ENCODE measurements at regions not wholly inside any gene's neighbourhood (a gene's known extent, or its start where the extent isn't known, plus 50 kb on each side); places are given as distances from the start of the nearest gene placed in this dataset.

- TF ChIP-seq CTCF (IDR thresholded peaks at IDR 0.05; ENCODE audit: low read depth, low read length) = no peak
- DNase-seq = no peak
- Histone ChIP-seq H3K4me1 (peaks cover 13% of the 10 kb centered on the region), H3K27me3 (no peaks in the 10 kb centered on the region), H3K36me3 (no peaks in the 10 kb centered on the region), H3K9me3 (no peaks in the 10 kb centered on the region), H3K4me3 (ENCODE audit: low read depth, low read length) (no peak overlapping the region)
These were observed 165.2 kb upstream of the AUTS2 start for GRCh38 chr7:69433081-69433480.

GRCh38 chr7:69434398-69434815, 163.9 kb upstream of the AUTS2 start:
- Histone ChIP-seq H3K4me1 (peaks cover 13% of the 10 kb centered on the region), H3K36me3 (no peaks in the 10 kb centered on the region), H3K4me3 (ENCODE audit: low read depth, low read length) (no peak overlapping the region), H3K9me3 (no peaks in the 10 kb centered on the region), H3K27me3 (no peaks in the 10 kb centered on the region)
- DNase-seq = no peak
- TF ChIP-seq CTCF (IDR thresholded peaks at IDR 0.05; ENCODE audit: low read depth, low read length) = no peak

- Histone ChIP-seq H3K4me1 (peaks cover 4% of the 10 kb centered on the region), H3K9me3 (no peaks in the 10 kb centered on the region), H3K27me3 (no peaks in the 10 kb centered on the region), H3K4me3 (ENCODE audit: low read depth, low read length) (no peak overlapping the region), H3K36me3 (no peaks in the 10 kb centered on the region)
- TF ChIP-seq CTCF (IDR thresholded peaks at IDR 0.05; ENCODE audit: low read depth, low read length) = no peak
- DNase-seq = no peak
These were observed 162.6 kb upstream of the AUTS2 start for GRCh38 chr7:69435711-69436110.

GRCh38 chr7:69436946-69437345, 161.3 kb upstream of the AUTS2 start:
- no peaks in the 10 kb centered on the region for H3K27me3 ChIP-seq
- H3K4me3 ChIP-seq (ENCODE audit: low read depth, low read length) = no peak overlapping the region
- TF ChIP-seq CTCF (IDR thresholded peaks at IDR 0.05; ENCODE audit: low read depth, low read length) = no peak
- no peaks in the 10 kb centered on the region for H3K36me3 ChIP-seq
- H3K9me3 ChIP-seq = no peaks in the 10 kb centered on the region
- no peak for DNase-seq
- no peaks in the 10 kb centered on the region for H3K4me1 ChIP-seq

- Histone ChIP-seq H3K4me1 (no peaks in the 10 kb centered on the region), H3K9me3 (no peaks in the 10 kb centered on the region), H3K27me3 (no peaks in the 10 kb centered on the region), H3K4me3 (ENCODE audit: low read depth, low read length) (no peak overlapping the region), H3K36me3 (no peaks in the 10 kb centered on the region)
- no peak for DNase-seq
- no peak for TF ChIP-seq CTCF (IDR thresholded peaks at IDR 0.05; ENCODE audit: low read depth, low read length)
These were observed 159.5 kb upstream of the AUTS2 start for GRCh38 chr7:69438584-69439412.

- Histone ChIP-seq H3K4me1 (no peaks in the 10 kb centered on the region), H3K4me3 (ENCODE audit: low read depth, low read length) (no peak overlapping the region), H3K9me3 (no peaks in the 10 kb centered on the region), H3K27me3 (no peaks in the 10 kb centered on the region), H3K36me3 (no peaks in the 10 kb centered on the region)
- no peak for DNase-seq
- TF ChIP-seq CTCF (IDR thresholded peaks at IDR 0.05; ENCODE audit: low read depth, low read length) = no peak
These were observed 158.5 kb upstream of the AUTS2 start for GRCh38 chr7:69439636-69440325.
